NCI-H748 (cell line): ENCODE measurements at regions not wholly inside any gene's neighbourhood (a gene's known extent, or its start where the extent isn't known, plus 50 kb on each side); places are given as distances from the start of the nearest gene placed in this dataset.
A peak's percentile ranks its signal among the peaks of the same experiment; 100 is the strongest.
"Not testable (repeated sequence)": the region's sequence is repeated elsewhere in the genome, so short reads cannot be mapped to it uniquely, and the experiment has no call there.

Experiments
- DNase-seq: peaks from one replicate; lab custom pipeline; 2025; ENCODE audit not compliant: unreplicated experiment; lab: John Stamatoyannopoulos, UW

DNA sequence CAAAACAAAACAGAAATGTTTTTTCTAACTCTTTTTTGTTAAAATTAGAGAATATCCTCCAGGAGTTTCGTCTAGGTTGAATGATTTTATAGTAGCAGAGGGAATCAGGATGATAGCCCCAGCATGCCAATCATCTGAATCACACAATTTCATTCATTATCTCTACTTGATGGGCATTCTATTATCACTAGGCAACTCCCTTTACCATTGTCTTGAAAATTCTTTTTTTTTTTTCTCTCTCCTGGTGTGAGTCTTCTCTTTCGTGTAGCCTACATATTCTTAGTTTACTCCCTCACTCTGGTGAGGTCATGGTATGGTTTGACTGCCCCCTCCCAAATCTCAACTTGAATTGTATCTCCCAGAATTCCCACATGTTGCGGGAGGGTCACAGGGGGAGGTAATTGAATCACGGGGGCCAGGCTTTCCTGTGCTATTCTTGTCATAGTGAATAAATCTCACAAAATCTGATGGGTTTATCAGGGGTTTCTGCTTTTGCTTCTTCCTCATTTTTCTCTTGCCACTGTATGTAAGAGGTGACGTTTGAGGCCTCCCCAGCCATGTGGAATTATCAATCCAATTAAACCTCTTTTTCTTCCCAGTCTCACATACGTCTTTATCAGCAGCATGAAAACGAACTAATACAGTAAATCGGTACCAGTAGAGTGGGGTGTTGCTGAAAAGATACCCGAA is 105.0 kb downstream of the OTUD1 start:
- no peak for DNase-seq

DNA sequence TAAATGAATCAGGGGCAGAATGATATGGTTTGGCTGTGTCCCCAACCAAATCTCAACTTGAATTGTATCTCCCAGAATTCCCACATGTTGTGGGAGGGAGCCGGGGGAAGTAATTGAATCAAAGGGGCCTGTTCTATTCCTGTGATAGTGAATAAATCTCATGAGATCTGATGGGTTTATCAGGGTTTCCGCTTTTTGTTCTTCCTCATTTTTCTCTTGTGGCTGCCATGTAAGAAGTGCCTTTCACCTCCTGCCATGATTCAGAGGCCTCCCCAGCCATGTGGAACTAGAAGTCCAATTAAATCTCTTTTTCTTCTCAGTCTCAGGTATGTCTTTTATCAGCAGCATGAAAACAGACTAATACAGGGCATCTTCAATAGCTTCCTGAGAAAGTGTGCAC is 107.0 kb downstream of the OTUD1 start:
- not testable (repeated sequence) for DNase-seq

DNA sequence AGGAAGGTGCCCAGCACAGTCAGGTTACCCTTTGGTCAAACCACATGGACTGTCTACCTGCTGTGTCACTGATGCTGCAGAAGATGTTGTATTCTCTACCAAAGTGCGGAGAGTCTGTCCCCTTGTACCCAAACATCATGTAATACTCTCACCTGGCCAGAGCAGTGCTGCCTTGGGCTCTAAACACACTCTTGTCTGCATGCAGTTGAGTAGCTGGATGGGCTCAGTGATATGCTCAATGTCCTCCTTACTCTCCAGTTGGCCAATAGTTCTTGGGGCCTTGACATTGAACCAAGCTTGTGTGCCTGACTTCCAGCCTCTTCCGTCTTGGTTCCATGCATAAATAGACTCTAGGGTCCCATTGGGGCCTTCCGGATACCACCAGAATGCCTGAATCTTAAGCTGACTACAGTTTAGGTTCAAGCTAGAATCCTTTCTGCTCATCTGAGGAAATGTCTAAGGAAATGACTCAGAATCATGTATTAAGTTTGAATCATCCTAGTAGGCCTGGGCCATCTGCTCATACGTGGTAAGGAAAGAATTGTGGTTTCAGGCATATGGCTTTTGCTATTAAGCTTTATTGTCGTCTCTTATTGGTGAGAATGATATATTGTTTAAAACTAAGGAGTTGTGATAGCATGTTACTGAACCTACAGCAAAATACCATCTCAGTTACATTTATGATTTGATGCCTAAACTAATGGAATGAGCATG is 118.0 kb downstream of the OTUD1 start:
- no peak for DNase-seq

DNA sequence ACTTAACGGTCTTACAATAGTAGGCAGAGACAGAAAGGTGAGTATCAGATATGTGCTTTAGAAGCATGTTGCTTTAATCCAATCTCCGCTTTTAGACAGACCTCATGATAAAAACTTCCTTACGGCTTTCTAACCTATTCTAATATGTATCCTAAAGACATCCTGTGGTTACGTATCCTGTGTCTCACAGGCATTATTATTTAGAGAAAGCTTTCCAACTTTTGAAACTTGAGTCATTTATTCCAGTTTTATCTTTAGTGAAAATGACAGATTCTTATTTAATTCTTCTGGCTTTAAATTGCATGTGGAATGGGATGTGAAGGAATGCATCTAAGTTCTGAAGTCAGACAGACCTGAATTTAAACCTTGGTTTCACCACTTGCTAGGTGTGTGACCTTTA is 118.9 kb downstream of the OTUD1 start:
- no peak for DNase-seq

DNA sequence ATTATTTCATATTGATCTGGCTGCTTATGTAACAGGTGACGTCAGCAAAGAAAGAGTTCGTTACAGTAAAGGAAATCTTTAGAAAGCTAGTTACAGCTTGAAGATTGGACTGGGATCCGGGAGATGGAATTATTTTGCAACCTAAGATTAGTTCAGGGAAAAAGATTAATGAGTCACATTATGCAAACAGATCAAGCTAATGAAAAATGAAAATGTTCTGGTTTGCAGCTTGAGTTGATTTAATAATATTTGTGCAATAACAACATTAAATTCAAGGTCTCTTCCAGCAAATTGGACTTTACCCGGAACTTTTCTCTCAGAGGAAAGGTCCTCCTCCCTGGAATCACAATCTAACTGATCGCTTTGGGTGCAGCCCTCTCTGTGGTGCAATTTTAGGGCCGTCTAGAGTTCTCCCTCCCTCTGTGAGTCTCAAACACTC is 119.5 kb downstream of the OTUD1 start:
- no peak for DNase-seq

DNA sequence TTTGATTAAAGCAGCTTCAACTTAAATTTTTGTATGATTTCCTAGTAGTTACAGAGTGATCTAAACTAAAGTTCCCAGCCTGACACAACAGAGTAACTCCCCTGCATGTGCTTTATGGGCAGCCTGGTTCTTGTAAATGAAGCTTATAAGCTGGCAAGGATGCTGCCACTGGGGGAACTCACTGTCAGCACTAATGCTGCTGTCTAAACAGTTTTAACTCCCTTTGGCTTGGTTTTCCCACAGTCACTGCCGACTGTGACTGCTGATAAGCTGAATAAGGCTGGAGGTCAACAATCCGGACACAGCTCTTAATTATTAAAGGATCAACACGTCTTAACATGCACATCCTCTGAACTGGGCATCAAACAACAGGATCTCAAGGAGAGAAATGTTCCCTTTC is 130.1 kb downstream of the OTUD1 start:
- DNase-seq: no peak

DNA sequence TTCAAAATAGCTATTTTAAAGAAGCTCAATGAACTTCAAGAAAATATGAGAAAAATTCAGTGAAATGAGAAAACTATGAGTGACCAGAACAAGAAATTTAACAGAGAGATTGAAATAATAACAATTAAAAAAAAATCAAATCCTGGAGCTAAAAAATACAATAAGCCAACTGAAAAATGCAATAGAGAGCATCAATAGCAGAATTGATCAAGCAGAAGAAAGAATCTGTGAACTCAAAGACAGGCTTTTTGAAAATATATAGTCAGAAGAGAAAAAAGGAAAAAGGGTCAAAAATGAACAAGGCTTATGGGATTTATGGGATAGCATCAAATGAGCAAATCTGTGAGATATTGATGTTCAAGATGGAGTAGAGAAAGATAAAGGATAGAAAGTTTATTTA is 133.0 kb downstream of the OTUD1 start:
- DNase-seq: no peak

DNA sequence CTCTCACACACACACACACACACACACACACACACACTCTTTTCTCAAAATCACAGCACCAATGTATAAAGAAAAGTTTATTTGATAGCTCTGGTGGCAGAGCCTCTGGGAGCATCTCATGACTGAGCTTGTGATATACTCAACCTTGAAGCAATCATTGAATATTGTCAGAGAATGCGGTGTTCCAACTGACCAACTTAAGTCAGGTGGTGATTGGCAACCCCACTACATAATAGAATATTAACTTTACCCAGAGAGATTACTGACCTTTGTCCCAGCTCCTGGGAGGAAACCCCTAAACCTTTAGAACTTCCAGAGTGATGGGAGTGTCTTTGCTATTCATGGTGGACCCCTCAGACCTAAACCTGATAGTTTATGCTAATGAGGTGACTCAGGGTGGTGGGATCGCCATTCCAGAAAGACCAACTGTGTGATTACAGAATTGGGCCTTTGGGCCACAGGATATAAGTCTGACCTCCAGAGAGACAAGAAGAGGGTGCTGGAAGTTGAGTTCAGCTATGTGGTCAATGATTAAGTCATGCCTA is 143.1 kb downstream of the OTUD1 start:
- DNase-seq: no peak

DNA sequence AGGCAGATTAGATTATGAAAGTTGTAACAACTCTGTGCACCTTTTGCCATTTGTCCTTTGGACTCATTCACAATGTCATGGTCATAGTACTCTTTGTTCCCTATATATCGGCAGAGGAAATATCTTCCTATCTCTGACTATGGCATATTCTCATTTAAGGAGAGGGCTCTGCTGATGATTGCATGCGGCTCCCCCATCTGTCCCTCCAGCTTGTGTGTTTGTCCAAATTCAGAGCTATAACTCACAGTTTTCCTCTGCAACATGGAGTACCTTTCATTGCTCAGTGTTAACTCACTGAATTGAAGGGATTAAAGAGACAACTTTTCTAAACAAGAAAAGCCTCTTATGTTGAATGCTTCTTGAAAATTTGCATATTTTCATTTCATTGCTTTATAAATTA is 145.5 kb downstream of the OTUD1 start:
- DNase-seq: no peak

DNA sequence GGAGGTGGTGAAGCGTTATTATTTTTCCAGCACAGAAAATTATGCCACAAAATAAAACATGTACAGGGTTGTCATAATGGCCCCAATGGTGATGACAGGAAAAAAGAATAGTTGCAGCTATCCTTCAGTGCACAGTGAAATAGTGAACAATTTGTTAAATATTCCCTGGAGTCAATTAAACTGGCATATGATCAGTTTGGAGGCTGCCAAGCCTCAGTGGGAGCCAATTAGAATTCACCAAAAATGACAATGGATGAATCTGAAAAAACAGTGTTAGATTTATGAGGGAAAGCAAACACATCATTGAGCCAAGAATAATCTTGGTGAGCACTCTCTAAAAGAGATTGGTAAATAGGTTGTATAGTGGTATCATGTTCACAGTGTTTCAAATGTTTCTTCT is 146.3 kb downstream of the OTUD1 start:
- peak; percentile 9 for DNase-seq

DNA sequence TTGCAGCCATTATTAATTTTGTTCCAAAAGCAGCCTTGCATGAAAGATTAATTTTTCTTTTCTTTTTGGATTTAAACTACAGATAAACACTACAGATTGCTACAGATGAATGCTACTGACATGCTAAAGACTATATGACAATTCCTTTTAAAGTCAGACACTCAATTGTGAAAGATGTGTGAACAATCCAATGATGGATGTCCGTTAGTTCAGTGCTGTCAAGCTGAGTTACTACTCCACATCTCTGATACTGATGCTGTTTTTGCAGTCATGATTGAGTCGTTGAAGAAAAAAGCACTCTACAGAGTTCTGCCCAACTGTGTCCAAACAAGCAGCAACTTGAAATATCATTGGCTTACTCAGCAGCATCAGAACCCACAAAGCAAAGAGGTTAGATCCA is 146.8 kb downstream of the OTUD1 start:
- no peak for DNase-seq

DNA sequence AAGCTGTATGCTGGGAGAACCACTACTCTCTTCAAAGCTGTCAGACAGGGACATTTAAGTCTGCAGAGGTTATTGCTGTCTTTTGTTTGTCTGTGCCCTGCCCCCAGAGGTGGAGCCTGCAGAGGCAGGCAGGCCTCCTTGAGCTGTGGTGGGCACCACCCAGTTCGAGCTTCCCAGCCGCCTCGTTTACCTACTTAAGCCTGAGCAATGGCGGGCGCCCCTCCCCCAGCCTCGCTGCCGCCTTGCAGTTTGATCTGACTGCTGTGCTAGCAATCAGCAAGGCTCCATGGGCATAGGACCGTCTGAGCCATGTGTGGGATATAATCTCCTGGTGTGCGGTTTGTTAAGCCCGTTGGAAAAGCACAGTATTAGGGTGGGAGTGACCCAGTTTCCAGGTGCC is 156.4 kb downstream of the OTUD1 start:
- DNase-seq: not testable (repeated sequence)

DNA sequence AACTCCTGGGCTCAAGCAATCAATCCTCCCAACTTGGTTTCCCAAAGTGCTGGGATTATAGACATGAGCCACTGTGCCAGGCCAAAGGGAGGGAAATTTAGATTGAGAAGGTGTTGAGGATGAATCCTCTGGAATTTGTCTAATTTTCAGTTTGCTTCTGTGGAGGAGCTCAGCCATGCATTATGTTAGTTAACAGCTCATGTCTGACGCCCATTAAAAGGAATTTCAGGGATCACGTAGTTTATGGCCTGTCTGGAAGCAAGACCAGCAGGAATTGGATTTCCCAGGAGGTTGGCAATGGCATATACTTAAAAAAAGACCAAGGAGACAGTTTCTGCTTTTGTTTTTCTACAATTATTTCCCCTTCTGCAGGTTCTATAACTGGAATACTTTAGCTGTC is 165.7 kb downstream of the OTUD1 start:
- no peak for DNase-seq

DNA sequence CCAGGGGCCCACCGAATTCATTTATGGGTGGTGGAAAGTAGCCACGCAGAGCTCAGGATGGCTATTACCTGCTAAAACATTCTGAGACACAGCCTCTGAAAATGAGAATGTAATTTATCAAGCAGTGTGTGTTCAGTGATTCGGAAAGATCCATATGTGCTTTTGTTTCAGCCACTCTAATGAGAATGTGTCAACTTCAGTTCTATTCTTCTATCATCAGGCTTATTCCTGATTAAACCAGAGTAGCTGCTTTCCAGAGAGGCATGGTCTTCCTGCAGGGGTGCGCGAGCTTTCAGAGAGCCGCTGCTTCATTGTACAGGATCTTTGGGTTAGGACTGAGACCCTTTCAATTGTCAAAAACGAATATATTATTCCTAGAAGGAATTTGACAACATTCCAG is 167.6 kb downstream of the OTUD1 start:
- DNase-seq: no peak

DNA sequence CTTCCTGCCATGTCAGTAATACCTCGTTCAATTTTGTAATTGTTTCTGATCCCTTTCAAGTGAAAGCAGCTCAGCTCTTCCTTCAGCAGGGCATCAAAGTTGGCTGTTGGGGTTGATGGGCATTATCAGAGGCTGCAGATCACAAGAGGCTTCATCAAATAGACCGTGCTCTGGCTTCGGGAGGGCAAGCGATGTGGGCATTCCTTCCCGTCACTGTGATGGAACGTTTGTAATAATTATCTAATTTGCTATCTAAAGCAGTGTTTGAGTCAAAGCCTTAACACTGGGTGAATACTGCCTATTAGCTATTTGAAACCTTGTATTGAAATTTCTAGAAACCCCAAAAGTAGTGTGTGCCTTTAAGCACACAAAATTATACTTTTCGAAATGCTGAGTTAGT is 170.1 kb downstream of the OTUD1 start:
- no peak for DNase-seq

DNA sequence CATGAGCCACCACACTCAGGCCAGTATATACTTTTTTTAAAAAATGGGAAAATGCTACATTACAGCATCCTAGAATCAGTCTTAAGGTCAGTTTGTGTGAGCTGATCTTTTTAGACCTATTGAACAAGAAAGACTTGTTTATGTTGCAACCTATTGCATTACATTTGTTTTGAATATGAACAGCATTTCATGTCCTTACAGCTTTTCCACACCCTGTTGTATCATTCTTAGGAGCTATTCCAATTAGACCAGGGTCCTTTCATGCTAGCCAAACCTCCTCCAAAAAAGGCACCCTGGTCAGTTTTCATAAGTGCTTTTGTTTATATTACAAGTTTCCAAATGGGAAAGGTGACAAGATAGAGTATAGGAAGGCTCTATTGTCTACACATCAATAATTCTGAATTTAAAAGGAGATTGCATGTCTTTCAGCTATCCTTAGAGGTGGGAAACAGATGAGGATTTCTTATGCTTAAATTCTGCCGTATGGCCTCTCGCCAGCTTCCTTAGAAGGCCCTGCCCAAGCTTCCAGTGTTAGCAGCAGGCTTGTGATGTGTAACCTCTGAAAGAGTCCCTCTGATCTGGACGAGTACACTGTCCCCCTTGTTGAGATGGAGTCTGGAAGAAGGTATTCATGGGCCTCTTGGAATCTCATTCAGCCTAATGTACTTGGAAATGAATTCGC is 171.9 kb downstream of the OTUD1 start:
- no peak for DNase-seq

DNA sequence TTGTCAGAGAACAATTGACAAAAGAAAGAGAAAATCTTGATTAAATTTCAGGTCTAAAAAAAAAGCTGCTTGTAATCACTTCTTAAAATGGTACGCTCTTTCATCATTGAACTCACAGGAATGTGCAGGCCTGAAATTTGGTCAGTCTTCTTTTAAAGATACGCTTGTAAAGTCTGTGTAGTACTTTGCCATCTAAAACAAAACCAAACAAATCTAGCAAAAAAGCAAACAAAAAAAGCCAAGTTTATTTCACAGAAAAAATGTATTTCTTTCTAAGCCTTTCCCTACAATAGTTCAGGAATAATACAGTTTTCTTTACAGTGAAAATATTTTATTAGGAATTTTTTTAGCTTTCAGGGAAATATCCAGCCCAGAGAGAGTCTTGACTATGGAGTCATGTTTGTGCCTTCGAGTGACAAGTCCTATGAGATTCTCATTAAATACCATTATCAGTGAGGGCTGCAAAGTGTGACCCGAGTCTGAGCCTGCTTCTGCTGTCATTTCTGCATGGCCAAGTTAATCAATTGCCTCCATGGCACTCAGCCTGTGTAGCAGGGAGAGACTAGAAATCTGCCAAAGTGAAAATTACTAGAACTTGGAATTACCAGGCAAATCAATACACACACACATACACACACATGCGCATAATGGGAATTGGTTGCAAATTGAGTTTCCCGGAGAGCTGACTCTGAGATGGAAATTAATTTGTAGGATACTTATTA is 172.6 kb downstream of the OTUD1 start:
- no peak for DNase-seq

DNA sequence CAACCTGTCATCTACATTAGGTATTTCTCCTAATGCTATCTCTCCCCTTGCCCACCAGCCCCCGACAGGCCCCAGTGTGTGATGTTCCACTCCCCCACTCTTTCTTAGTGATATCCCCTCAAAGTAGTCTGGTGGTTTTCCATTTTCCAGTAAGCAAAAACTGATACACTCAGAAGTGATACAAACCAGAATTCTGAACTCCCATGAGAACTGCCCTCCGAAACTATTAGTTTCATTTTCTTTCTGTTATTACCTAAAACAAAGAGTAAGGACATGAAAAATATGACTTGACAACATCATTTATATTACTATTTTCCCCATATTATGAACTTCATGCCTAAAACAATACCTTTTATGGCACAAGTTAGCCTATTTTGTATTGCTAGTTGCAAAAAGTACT is 175.0 kb downstream of the OTUD1 start:
- no peak for DNase-seq

DNA sequence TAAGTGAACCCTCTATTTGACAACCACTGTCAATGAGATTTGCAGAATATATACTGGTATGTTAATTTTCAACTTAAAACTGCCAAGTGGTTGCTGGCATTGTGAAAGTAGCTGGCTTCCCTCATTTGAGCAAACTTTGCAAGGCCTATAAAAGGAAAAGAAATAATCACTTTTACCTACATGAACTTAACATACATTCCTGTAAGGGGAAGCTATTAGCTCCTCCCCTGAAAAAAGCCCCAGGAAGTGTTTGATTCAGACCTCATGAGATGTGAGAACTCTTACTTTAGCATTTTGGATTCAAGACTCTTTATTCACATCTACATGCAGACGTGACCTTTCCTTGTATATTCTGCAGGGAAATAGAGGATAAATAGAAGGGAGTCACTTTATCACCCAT is 175.6 kb downstream of the OTUD1 start:
- no peak for DNase-seq

DNA sequence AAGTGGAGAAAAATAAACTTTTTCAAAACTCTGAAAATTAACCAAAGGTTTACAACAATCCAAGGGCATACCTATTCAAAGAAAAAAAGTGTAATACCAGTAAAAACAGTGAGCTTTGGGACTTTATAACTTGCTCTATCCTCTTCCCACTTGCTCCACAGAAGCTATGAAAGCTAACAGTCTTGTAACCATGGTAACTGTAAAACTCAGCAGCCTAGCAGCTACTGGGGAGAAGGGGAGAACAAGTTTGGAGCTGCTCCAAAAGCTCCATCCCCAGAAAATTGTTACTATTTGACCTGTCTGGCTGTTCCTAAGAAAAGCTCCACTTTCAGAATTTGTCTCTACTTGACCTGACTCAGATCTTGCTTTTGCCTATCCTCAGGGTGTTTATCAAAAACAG is 191.5 kb downstream of the OTUD1 start:
- no peak for DNase-seq

DNA sequence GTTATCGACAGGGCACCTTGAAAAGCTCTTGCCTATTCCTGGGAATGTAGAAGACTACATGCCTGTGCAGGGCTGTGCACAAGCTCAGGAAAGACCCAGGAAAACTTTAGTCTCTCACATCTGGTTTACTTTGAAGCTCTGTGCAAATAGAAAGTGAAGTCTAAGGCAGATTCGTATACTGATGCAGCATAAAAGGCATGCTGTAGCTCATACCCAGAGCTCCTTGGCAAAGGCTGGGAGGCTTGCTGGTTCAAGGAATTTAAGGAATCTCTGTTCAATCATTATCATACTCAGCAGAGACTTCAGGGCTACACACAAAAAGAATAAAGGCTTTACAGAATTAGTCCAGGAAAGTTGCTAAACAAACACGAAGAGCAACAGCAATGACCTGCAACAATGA is 192.0 kb downstream of the OTUD1 start:
- DNase-seq: no peak
